GM12892 (cell line): ENCODE measurements at regions not wholly inside any gene's neighbourhood (a gene's known extent, or its start where the extent isn't known, plus 50 kb on each side); places are given as distances from the start of the nearest gene placed in this dataset.

Experiments used
- POLR2A ChIP-seq: IDR thresholded peaks from 2 replicates; pipeline ENCODE4 v1.6.1; 2011; ENCODE audit warnings: low read depth, low read length, control low read depth
- POLR2AphosphoS5 ChIP-seq: IDR thresholded peaks from 2 replicates; pipeline ENCODE4 v1.6.1; 2011; ENCODE audit warnings: low read depth, low read length, control low read depth

GRCh38 chr7:18117482-18117881 is 89.8 kb upstream of the PRPS1L1 start:
- no peak for TF ChIP-seq POLR2A
- no peak for TF ChIP-seq POLR2AphosphoS5
